AG10803 (cell line): ENCODE measurements at regions not wholly inside any gene's neighbourhood (a gene's known extent, or its start where the extent isn't known, plus 50 kb on each side); places are given as distances from the start of the nearest gene placed in this dataset.

Experiments used
- DNase-seq: peaks from one replicate; pipeline ENCODE4 v3.0.0; 2010; ENCODE audit warnings: low read depth
- H3K4me3 ChIP-seq: 2 replicates; pipeline ENCODE4 v1.5.1; 2011; ENCODE audit warnings: mild to moderate bottlenecking, low read length, control low read depth
- CTCF ChIP-seq: conservative IDR thresholded peaks from 2 replicates; pipeline ENCODE4 v1.5.1; 2011; ENCODE audit warnings: mild to moderate bottlenecking, low read length, control low read depth, inconsistent platforms

- no peak overlapping the region for H3K4me3 ChIP-seq
- no peak for TF ChIP-seq CTCF
- DNase-seq, result no peak
Observed at GRCh38 chr15:70398694-70399093, 301.0 kb upstream of the TLE3 start.

- no peak for TF ChIP-seq CTCF
- no peak overlapping the region for H3K4me3 ChIP-seq
- DNase-seq, result no peak
Observed at GRCh38 chr15:70396807-70397206, 299.1 kb upstream of the TLE3 start.

- TF ChIP-seq CTCF, result no peak
- no peak for DNase-seq
- no peak overlapping the region for H3K4me3 ChIP-seq
Observed at GRCh38 chr15:70395164-70395563, 297.4 kb upstream of the TLE3 start.

- no peak for DNase-seq
- no peak overlapping the region for H3K4me3 ChIP-seq
- no peak for TF ChIP-seq CTCF
Observed at GRCh38 chr15:70390723-70391122, 293.0 kb upstream of the TLE3 start.

- DNase-seq, result no peak
- no peak for TF ChIP-seq CTCF
- no peak overlapping the region for H3K4me3 ChIP-seq
Observed at GRCh38 chr15:70387993-70388392, 290.3 kb upstream of the TLE3 start.

- no peak overlapping the region for H3K4me3 ChIP-seq
- no peak for DNase-seq
- TF ChIP-seq CTCF, result no peak
Observed at GRCh38 chr15:70387081-70387480, 289.4 kb upstream of the TLE3 start.

GRCh38 chr15:70385711-70386110 lies 288.0 kb upstream of the TLE3 start:
- TF ChIP-seq CTCF, result no peak
- no peak overlapping the region for H3K4me3 ChIP-seq
- no peak for DNase-seq
